Caki2 (cell line): ENCODE measurements at regions not wholly inside any gene's neighbourhood (a gene's known extent, or its start where the extent isn't known, plus 50 kb on each side); places are given as distances from the start of the nearest gene placed in this dataset.

Experiments
- DNase-seq: peaks from one replicate; pipeline ENCODE4 v3.0.0-alpha.2; 2015; ENCODE audit warnings: low read depth
- in situ Hi-C: cut with HindIII; loops from 2 replicates; pipeline ENCODE4 v1.10.0; 2016; ENCODE audit warnings: low sequenced_read_pairs, low pct_unique_long_range_greater_than_20kb, mixed read lengths

DNA sequence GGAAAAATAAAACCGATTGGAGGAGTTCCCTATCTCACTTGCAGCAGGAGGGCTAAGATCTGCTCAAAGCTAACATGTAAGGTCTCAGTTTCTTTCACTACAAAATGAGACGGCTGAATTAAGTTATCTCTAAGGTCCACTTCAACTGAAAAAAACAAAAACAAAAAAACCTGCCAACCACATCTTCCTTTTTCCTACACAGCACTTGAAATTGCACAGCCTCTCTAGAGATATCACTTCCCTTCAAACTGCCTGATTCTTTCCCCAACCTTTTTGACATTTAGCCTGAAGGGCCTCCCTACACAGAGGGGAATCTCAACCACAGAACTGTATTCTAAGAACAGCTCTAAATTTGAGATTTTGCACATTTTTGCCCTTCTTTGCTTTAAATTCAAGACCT, 227.9 kb upstream of the TARS1 start:
- in situ Hi-C loops, result no loop called here
- DNase-seq, result no peak

DNA sequence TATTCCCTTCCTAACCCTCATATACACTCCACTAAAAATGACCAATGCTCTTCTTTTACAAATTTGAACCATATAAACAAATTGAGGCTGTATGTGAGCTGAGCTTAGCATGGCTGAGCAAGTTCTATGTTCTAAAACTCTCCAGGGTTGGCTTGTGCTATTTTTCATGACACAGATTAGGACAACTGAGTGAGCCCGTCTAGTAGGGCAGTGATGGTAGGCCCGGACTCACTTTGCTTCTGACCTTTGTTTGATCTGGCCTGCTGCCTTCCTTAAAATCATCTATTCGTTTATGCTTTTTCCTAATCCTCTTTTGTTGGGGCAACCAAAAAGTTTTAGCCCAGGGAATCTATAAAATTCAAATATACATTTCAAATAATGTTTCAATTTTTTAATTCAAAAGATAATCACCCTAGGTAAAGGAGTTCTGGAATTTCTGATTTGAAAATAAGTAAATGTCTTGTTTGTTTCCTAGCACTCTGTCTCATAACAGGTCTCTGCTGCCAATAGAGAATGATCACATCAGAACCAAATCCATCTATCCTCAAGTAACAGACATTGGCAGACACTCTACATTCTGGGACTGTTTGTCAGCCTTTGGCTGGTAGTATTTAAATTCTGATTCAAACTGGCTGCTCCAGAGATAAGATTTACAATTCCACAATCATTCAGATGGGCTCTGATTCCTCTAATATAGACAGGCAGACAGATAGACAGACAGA, 217.0 kb upstream of the TARS1 start:
- in situ Hi-C loops, result no loop called here
- DNase-seq, result no peak

DNA sequence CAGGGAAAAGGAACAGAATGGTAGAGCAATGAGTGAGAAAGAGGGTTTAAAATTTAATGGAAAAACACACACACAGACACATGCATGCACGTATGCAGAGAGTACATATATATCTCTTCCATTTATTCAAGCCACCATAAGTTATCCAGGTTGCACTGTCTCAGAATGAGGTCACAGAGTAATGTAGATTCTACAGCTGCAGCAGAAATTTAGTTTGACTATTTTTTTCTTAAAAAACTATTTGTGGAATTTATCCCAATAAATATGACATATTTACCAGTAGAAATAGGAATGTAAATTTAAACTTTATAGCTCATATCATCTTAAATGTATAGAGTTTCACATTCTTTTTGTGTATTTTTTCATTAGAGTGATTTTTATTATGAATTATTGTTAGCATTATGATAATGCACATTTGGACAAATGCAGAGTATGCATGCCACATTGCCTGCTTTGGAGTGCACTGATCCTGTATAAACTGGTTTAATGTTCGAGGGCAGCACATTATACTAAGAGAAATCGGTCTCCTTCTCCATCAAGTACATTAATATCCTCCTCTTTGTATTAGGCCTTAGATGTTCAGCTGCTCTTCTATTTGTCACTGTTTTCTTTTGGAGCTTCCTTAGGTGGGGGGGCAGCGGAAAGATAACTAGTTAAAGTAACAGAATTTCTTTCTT, 216.3 kb upstream of the TARS1 start:
- no peak for DNase-seq
- in situ Hi-C loops, result no loop called here

DNA sequence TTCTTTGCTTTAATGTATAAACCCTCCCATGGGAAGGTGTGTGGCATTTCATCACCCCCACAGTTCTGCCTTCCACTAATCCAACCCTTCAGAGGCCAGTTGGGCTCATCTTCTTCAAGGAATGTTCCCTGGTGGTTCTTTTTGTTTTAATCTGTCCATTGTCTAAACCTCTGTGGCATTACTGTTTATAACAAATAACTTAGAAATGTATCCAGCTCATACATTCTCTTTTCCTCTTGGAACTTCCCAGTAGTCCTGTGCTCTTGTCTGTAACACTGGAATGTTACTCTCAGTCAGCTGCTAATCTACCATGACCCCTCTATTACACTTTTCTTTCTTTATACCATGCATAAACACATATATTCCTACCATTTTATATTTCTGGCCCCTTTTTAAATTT, 213.5 kb upstream of the TARS1 start:
- in situ Hi-C loops, result no loop called here
- DNase-seq, result no peak

DNA sequence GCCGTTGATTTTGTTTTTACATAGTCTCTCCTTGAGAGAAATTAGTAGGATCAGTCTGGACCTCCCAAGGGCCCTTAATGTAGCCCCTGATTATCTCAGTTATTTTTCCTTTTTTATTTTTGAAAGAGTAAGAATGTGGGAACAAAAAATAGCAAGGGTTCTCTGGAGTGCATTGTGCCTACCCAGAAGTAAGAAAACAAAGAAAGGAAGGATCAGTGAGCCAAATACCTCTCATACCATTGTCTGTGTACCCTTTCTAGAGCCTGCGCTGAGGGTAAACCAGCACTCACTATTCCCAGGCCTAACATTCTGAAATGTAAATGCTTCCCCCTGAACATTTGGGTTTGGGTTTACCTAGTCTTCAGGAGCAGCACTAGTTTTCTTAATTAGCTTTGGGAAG, 213.0 kb upstream of the TARS1 start:
- no peak for DNase-seq
- in situ Hi-C loops, result no loop called here

DNA sequence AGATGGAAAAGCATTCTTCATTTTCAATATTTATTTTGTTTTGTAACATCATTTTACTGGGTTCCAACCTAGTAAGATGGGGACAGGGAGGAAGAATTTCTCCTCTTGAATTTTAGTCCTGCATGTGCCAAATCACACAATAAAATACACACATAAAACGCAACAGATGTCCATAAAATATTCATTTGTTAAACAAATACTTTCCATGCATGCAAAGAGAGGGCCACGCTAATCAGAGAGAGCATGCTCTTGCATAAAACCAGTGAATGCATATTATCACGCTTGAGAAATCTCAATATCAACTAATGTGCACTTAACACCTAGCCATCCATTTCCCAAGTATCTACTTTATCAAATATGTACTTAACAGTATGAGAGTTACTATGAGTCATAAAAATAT, 212.6 kb upstream of the TARS1 start:
- in situ Hi-C loops, result no loop called here
- DNase-seq, result no peak

DNA sequence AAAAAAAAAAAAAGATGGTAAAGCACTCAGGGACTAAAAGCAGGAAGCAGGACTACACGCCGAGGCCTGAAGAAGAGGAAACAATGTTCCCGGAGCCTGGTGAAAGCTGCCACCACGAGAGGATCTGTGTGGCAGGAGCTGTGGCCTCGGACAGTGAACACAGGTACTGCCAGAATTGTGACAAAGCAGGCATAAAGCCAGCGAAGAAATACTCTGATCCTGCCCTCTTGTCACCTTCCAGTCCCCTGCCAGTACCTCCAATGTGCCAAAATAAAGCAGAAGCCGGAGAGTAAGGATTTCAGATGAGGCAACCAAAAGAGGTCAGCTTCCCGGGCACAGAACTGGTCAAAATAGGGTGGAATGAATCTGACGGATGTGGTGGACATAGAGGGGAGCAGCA, 211.5 kb upstream of the TARS1 start:
- in situ Hi-C loops, result no loop called here
- no peak for DNase-seq

DNA sequence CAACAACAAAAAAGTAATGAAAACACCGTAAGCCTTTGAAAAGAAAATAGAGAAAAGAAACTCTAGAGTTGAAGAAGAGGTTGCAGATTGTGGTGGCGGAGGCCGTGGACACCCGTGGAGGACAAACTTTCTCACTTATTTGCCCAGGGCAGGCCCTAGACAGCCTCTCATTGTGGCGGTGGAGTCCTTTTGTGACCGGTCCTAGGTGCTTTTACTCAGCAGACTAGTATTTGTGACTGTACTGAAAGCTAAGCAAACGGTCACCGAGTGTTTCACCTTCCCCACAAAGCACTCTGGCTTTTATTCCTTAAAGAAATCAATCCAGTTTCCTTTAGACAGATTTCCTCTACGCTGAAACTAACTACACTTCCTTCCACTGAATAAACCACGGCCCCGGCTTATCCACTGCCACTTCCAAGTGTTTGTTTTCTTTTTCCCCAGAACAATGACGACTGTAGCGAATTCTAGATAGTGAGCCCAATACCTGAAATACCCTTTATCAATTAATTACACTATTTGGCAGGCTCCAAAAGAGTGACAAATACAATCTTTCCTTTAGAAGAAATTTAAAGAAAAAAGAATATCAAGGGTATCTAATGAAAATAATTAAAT, 210.2 kb upstream of the TARS1 start:
- DNase-seq, result no peak
- in situ Hi-C loops, result no loop called here

DNA sequence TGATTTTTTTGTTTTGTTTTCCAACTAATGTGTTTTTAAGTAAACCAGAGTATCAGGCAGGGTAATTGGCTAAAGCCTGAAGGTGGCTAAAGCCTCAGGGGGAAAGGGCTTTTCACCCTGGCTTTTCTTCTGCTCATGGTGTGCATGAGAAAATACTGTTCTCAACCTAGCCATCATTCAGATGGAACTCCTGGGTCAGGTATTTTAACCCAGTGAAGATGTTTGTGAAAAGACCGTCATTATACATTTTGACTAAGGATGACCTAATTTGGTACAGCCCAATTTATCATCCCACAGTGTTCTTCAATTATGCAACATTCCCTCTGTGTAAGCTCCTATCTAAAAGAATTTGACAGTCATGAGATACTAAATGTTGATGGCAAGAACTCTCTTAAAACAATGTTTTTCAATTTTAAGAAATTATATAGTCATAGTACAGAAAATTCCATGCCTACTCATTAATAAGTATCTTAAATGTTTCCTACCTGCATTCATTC, 209.5 kb upstream of the TARS1 start:
- no peak for DNase-seq
- in situ Hi-C loops, result no loop called here

DNA sequence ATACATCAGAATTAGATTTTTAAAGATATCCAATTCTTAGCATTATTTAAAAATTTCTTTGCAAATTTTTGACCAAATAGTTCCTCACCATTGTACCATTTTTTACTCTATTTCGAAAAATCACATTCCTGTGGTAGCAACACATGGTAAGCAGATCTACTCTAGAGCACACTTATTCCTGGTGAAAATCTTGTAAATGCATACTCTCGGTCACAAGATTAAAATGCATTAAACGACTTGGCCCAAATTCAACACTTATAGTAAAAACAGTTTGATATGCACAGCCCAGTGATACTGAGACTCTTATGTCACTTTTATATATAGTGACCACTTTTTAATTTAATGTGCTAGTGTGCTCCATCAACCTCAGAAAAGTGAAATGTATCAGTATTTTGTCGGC, 208.8 kb upstream of the TARS1 start:
- in situ Hi-C loops, result no loop called here
- DNase-seq, result no peak

DNA sequence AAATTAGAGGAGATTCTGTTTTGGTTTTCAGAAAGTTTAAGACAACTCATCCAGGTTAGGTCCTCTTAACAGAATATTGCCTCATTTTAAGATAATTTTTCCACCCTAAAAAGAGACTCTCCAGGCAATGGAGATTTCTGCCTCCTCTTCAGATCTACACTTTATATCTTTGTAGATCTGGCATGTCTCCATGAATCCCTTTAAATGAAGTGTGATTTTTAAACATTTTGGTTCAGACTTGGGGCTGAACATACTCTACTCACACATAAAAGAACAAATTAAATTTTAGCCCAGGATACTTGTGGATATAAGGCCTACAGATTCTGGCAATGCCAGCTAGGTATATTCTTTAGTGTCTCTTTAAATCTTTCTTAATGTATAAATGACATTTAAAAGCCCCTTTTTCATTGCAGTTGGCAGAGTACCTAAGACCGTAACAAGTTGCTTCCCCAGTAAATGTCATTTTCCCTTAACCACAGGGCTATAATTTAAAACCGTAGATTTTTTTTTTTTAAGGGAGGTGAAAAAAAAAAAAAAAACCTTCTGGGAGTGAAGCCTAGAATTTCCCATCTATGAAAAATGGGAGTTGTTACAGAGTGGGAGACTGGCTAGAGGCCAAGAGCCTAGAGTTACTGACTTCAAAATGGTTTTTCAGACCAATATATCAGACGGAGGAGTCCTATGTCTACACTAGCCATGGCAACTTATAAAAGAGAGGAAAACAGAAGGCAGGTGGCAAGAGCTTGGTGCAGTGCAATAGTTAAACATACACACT, 207.8 kb upstream of the TARS1 start:
- DNase-seq, result no peak
- in situ Hi-C loops, result no loop called here

DNA sequence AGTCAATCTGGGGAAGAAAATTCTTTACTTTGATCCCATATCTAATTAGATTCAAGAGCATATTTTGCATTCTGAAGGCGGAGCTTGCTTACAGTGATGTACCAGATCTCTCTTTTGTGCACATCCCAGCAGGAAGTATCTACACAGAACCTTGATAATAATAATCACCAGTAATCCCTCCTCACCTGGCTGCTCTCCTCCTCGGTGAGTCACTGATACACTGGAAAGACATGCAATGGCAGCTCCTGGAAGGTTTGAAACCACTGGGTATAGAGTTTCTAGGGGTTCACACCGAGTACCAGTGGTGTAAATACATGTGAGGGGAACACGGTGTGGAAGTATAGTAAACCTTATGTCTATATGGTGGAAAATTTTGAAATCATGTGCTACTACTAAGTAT, 205.5 kb upstream of the TARS1 start:
- in situ Hi-C loops, result no loop called here
- no peak for DNase-seq

DNA sequence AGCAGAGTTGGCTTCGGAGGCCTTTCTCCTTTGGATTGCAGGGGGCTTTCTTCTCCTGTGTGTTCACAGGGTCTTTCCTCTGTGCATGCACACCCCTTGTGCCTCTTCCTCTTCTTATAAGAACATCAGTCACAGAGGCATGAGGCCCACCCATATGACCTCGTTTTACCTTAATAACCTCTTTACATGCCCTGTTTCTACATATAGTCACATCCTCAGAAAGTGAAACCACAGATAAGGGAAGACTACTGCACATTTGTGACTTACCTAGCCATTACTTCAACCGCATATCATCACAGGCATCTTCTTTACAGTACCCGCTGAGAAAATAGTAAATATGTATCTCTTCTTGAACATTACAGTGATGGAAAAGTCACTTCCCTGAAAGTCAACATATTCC, 204.9 kb upstream of the TARS1 start:
- DNase-seq, result no peak

DNA sequence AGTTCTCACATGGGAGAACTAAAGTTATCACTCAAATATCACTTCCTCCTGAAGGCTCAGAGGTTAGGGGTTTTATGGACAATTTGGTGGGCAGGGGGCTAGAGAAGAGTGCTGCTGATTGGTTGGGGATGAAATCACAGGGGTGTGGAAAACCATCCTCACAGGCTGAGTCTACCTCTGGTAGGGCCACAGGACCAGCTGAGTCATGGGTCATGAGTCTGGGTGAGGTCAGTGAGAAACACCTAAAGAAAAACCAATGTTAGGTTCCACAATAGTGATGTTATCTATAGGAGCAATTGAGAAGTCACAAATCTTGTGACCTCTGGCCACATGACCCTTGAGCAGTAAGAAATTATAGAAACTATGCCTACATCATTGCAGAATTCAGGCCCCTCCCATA, 203.3 kb upstream of the TARS1 start:
- DNase-seq, result no peak
- in situ Hi-C loops, result no loop called here

More for the DNA sequence above, 204.9 kb upstream of the TARS1 start:
- in situ Hi-C loops, result no loop called here

DNA sequence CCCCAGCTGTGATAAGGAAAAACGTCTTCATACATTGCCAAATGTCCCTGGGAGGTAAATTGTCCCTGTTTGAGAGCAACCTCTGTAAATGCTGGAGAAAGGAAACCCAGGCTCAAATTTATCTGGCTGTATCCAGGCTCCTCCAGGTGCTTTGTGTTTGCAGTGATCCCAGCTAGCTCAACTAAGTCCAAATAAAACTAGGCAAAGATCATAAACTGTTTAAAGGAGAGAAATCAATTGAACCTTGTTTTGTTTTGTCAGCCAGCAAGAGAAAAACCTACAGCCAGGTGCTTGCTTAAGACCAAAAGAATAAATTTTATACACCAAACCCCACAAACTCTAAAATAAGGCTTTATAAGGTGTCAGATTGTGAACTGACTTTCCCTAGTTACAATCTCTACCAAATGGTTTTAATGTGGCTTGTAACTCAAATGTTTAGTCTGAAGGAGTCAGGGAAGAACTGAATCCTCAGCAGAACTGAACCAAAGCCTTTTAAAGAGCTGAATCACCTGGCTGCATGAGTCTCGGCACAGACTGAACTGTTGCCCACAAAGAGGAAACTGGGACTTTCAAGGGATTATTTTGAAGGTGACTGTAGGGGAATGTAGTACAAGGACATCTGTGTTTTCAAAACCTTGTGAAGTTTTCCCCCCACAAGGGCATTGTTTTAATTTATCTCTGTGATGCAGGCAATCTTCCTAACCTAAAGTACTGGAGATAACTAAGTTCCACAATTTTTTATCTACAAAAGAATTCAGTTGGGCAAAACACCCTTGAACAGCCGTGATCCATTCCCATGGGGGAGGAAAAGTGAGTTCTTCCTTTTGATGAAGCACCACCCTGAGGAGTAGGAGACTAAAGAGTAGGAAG, 201.7 kb upstream of the TARS1 start:
- in situ Hi-C loops, result no loop called here
- no peak for DNase-seq

DNA sequence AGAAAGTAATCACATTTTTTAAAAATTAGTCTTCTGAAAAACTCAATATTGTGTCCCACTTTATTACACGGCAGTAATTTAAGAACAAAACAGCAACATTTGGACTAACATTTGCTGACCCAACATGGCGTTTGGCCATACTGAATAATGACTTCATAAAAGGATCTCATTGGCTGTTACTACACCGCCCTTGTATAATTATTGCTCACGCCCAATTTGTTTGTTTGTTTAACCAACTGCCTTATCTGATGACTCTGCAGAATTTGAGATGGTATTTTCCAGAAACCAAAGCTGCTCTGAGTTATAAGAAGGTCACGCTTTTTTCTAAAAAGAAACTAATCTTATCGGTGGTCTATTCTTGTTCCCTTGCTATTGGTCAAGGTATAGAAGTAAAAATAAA, 200.2 kb upstream of the TARS1 start:
- no peak for DNase-seq
- in situ Hi-C loops, result no loop called here

DNA sequence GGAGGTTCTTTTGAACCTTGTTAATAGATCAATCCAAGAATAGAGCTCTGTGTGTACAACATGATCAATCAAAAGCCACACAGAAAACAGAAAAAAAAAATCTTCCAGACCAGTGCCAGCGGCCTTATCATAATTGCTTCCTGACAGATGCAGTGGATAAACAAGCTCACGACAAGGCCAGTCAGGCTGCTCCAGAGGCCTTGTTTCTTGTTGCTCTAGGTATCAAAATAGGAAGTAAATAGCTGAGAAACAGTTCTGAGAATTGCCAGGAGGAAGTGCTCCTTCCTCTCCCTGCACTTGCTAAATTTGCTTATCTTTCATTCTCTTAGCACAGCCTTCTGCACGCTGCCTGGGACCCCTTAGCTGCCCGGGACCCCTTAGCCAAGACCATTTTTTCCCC, 199.0 kb upstream of the TARS1 start:
- DNase-seq, result no peak
- in situ Hi-C loops, result no loop called here

DNA sequence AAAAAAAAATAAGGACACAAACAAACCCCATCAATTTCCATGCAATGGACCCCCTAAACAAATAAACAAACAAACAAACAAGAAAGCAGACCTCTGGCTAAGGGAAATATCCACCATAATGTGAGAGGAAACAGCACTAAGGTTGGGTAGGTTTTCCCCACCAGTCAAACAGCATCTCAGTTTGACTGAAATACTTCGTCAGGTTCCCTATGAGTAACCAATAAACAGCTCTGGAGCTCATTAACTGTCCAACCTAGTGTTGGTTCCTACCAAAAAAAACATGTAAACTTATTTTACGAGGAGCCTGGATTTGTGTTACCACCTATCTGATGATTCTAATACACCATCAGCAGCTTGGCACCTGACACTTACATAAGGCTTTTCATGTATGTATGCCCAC, 198.5 kb upstream of the TARS1 start:
- DNase-seq, result no peak
- in situ Hi-C loops, result no loop called here
